ENCODE measurements at regions not wholly inside any gene's neighbourhood (a gene's known extent, or its start where the extent isn't known, plus 50 kb on each side); places are given as distances from the start of the nearest gene placed in this dataset.

DNA sequence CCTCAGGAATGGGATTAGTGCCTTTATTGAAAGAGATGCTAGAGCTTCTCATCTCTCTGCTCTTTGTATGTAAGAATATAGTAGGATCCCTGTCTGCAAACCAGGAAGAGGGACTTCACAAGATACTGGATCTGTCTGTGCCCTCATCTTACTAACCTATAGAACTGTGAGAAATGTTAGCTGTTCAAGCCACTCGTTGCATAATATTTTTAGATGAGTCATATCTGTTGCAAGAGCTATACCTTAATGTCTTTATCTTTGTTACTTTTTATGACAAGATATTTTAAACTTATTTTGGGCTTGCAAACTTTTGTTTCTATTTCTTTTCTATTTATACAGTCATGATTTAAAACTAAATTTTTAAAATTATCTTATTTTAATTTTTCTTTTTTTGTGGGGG is 1296.8 kb upstream of the CDH6 start:
- Histone ChIP-seq H3K27me3 (ENCODE audit: insufficient read depth) (no peaks in the 10 kb centered on the region), H3K4me2 (no peak overlapping the region), H3K4me1 (ENCODE audit: insufficient read depth) (no peaks in the 10 kb centered on the region), H3K79me2 (replicated peaks; ENCODE audit: insufficient read depth) (no peaks in the 10 kb centered on the region), H4K20me1 (replicated peaks; ENCODE audit: insufficient read depth) (no peaks in the 10 kb centered on the region), H3K9me2 (ENCODE audit: insufficient read depth) (no peaks in the 10 kb centered on the region), H3K4me3 (no peak overlapping the region), H2AFZ (no peak overlapping the region), H3K36me3 (ENCODE audit: insufficient read depth) (no peaks in the 10 kb centered on the region), H3K27ac (ENCODE audit: low read depth) (no peak overlapping the region), H3F3A (replicated peaks; ENCODE audit: low read depth) (no peaks in the 10 kb centered on the region)
- TF ChIP-seq JUNB (IDR thresholded peaks at IDR 0.05; ENCODE audit: unreplicated experiment) (no peak), ZNF331 (CRISPR knock-in tag; IDR thresholded peaks at IDR 0.05; ENCODE audit: low read depth) (no peak), ZNF114 (CRISPR knock-in tag; IDR thresholded peaks at IDR 0.05) (no peak), EZH2 (IDR thresholded peaks at IDR 0.05; ENCODE audit: low read depth, unreplicated experiment) (no peak), EZH2phosphoT487 (IDR thresholded peaks at IDR 0.05; ENCODE audit: unreplicated experiment) (no peak), STAT1 (IDR thresholded peaks at IDR 0.05; ENCODE audit: unreplicated experiment) (no peak), NANOG (IDR thresholded peaks at IDR 0.05; ENCODE audit: borderline replicate concordance) (no peak), CREB1 (CRISPR knock-in tag; IDR thresholded peaks at IDR 0.05; ENCODE audit: low read depth) (no peak), POLR2AphosphoS5 (IDR thresholded peaks at IDR 0.05; ENCODE audit: low read depth) (no peak)
- TF ChIP-seq, protein P1, sequence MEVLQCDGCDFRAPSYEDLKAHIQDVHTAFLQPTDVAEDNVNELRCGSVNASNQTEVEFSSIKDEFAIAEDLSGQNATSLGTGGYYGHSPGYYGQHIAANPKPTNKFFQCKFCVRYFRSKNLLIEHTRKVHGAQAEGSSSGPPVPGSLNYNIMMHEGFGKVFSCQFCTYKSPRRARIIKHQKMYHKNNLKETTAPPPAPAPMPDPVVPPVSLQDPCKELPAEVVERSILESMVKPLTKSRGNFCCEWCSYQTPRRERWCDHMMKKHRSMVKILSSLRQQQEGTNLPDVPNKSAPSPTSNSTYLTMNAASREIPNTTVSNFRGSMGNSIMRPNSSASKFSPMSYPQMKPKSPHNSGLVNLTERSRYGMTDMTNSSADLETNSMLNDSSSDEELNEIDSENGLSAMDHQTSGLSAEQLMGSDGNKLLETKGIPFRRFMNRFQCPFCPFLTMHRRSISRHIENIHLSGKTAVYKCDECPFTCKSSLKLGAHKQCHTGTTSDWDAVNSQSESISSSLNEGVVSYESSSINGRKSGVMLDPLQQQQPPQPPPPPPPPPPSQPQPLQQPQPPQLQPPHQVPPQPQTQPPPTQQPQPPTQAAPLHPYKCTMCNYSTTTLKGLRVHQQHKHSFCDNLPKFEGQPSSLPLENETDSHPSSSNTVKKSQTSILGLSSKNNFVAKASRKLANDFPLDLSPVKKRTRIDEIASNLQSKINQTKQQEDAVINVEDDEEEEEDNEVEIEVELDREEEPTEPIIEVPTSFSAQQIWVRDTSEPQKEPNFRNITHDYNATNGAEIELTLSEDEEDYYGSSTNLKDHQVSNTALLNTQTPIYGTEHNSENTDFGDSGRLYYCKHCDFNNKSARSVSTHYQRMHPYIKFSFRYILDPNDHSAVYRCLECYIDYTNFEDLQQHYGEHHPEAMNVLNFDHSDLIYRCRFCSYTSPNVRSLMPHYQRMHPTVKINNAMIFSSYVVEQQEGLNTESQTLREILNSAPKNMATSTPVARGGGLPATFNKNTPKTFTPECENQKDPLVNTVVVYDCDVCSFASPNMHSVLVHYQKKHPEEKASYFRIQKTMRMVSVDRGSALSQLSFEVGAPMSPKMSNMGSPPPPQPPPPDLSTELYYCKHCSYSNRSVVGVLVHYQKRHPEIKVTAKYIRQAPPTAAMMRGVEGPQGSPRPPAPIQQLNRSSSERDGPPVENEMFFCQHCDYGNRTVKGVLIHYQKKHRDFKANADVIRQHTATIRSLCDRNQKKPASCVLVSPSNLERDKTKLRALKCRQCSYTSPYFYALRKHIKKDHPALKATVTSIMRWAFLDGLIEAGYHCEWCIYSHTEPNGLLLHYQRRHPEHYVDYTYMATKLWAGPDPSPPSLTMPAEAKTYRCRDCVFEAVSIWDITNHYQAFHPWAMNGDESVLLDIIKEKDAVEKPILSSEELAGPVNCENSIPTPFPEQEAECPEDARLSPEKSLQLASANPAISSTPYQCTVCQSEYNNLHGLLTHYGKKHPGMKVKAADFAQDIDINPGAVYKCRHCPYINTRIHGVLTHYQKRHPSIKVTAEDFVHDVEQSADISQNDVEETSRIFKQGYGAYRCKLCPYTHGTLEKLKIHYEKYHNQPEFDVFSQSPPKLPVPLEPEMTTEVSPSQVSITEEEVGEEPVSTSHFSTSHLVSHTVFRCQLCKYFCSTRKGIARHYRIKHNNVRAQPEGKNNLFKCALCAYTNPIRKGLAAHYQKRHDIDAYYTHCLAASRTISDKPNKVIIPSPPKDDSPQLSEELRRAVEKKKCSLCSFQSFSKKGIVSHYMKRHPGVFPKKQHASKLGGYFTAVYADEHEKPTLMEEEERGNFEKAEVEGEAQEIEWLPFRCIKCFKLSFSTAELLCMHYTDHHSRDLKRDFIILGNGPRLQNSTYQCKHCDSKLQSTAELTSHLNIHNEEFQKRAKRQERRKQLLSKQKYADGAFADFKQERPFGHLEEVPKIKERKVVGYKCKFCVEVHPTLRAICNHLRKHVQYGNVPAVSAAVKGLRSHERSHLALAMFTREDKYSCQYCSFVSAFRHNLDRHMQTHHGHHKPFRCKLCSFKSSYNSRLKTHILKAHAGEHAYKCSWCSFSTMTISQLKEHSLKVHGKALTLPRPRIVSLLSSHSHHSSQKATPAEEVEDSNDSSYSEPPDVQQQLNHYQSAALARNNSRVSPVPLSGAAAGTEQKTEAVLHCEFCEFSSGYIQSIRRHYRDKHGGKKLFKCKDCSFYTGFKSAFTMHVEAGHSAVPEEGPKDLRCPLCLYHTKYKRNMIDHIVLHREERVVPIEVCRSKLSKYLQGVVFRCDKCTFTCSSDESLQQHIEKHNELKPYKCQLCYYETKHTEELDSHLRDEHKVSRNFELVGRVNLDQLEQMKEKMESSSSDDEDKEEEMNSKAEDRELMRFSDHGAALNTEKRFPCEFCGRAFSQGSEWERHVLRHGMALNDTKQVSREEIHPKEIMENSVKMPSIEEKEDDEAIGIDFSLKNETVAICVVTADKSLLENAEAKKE (CRISPR knock-in tag; IDR thresholded peaks at IDR 0.05): no peak
- TF ChIP-seq, protein P2, sequence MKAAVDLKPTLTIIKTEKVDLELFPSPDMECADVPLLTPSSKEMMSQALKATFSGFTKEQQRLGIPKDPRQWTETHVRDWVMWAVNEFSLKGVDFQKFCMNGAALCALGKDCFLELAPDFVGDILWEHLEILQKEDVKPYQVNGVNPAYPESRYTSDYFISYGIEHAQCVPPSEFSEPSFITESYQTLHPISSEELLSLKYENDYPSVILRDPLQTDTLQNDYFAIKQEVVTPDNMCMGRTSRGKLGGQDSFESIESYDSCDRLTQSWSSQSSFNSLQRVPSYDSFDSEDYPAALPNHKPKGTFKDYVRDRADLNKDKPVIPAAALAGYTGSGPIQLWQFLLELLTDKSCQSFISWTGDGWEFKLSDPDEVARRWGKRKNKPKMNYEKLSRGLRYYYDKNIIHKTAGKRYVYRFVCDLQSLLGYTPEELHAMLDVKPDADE (IDR thresholded peaks at IDR 0.05): no peak
- TF ChIP-seq, protein P3, sequence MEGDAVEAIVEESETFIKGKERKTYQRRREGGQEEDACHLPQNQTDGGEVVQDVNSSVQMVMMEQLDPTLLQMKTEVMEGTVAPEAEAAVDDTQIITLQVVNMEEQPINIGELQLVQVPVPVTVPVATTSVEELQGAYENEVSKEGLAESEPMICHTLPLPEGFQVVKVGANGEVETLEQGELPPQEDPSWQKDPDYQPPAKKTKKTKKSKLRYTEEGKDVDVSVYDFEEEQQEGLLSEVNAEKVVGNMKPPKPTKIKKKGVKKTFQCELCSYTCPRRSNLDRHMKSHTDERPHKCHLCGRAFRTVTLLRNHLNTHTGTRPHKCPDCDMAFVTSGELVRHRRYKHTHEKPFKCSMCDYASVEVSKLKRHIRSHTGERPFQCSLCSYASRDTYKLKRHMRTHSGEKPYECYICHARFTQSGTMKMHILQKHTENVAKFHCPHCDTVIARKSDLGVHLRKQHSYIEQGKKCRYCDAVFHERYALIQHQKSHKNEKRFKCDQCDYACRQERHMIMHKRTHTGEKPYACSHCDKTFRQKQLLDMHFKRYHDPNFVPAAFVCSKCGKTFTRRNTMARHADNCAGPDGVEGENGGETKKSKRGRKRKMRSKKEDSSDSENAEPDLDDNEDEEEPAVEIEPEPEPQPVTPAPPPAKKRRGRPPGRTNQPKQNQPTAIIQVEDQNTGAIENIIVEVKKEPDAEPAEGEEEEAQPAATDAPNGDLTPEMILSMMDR (conservative IDR thresholded peaks at IDR 0.05; ENCODE audit: low read depth in 2 of 2): no peak
- TF ChIP-seq, protein P4, sequence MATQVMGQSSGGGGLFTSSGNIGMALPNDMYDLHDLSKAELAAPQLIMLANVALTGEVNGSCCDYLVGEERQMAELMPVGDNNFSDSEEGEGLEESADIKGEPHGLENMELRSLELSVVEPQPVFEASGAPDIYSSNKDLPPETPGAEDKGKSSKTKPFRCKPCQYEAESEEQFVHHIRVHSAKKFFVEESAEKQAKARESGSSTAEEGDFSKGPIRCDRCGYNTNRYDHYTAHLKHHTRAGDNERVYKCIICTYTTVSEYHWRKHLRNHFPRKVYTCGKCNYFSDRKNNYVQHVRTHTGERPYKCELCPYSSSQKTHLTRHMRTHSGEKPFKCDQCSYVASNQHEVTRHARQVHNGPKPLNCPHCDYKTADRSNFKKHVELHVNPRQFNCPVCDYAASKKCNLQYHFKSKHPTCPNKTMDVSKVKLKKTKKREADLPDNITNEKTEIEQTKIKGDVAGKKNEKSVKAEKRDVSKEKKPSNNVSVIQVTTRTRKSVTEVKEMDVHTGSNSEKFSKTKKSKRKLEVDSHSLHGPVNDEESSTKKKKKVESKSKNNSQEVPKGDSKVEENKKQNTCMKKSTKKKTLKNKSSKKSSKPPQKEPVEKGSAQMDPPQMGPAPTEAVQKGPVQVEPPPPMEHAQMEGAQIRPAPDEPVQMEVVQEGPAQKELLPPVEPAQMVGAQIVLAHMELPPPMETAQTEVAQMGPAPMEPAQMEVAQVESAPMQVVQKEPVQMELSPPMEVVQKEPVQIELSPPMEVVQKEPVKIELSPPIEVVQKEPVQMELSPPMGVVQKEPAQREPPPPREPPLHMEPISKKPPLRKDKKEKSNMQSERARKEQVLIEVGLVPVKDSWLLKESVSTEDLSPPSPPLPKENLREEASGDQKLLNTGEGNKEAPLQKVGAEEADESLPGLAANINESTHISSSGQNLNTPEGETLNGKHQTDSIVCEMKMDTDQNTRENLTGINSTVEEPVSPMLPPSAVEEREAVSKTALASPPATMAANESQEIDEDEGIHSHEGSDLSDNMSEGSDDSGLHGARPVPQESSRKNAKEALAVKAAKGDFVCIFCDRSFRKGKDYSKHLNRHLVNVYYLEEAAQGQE (IDR thresholded peaks at IDR 0.05; ENCODE audit: unreplicated experiment): no peak
- H3K4me1 Mint-ChIP-seq: peaks cover 8% of the 10 kb centered on the region; the same call in 2 of the 3 replicates
- no peak overlapping the region for H3K4me3 Mint-ChIP-seq
- no peaks in the 10 kb centered on the region for H3K9me3 Mint-ChIP-seq
- no peak overlapping the region for H3K27ac Mint-ChIP-seq
- ATAC-seq (no peak), DNase-seq (ENCODE audit: low spot score) (no peak)
- H3K36me3 Mint-ChIP-seq (ENCODE audit: low read depth): no peaks in the 10 kb centered on the region
- peaks cover 4% of the 10 kb centered on the region for H3K27me3 Mint-ChIP-seq (ENCODE audit: insufficient read depth, low read depth, poor library complexity)

All from GM23338 (cell line).